ENCODE measurements at regions not wholly inside any gene's neighbourhood (a gene's known extent, or its start where the extent isn't known, plus 50 kb on each side); places are given as distances from the start of the nearest gene placed in this dataset.

DNA sequence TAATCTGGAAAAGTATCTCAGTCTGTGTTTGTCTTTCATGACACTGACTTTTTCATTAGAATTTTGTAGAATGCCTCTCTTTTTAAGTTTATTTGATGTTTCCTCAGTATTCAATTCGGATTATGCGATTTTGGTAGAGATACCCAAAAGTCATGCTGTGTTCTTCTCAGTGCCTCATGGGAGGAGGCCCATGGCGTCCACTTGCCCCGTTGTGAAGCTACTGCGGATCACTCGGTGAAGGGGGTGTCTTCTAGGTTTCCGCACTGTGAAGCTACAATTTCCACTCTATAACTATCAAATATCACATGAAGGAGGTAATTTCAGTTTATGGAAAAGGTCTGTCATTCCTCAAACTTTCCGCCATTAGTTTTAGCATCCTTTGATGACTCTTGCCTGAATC lies 794.0 kb downstream of the TBC1D22A start:
- DNase-seq, result no peak

DNA sequence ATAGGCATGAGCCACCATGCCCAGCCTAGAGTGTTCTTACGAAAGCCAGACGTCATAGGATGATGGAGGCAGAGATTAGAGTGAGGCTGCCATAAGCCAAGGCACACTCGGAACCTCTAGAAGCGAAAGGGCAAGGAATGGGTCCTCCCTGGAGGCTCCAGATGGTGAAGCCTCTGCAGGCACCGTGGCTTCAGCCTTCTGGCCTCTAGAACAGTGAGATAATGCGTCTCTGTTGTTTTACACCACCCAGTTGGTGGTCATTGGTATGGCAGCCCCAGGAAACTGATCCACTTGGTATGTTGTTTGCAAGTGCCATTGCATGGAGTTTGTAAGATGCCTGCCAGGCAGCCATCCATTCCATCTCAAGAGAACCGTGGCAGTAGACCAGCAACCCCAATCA lies 791.0 kb downstream of the TBC1D22A start:
- DNase-seq, result no peak

GRCh38 chr22:47552541-47553205 lies 790.2 kb downstream of the TBC1D22A start:
- DNase-seq, result no peak

GRCh38 chr22:47552024-47552423 lies 789.6 kb downstream of the TBC1D22A start:
- DNase-seq, result no peak

- DNase-seq, result no peak
These were observed 789.0 kb downstream of the TBC1D22A start for GRCh38 chr22:47551431-47551775.

DNA sequence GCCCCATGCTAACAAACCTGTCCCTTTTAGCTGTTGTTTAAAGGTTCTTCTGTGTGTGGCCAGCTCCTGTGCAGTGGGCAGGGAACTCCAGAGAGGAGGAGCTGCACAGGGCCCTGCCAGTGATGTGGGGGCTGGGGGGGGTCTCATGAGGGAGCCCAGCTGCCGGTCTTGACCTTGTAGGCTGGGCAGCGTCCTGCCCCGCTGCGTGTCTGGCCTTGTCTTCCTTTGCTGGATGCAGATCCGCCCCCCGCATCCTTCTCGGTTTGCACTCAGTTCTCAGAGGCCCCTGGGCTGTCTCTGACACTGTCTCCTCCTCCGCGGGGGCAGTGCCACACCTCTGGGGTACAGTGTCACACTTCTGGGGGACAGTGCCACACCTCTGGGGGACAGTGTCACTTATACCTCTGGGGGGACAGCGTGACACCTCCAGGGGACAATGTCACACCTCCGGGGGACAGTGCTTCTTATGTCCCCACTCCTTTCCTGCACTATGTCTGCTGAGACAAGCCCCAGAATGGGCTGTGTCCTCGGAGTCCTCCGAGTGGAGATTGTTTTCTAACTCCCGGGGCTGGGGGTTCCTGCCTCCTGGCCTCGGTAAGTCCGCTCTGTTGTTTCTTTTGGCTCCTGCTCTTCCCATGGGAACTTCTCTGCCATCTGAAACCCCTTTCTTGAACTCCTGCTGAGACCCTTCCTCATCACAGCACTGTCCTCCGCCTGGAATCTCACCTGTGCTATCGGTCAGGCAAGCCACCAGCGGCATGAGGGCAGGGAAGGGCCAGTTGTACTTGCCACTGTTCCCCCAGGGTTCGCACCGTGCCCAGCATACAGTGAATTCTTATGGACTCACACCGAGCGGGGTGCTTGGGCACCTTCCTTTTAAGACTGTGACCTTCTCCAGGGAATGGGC lies 788.3 kb downstream of the TBC1D22A start:
- DNase-seq, result no peak

- no peak for DNase-seq
These were observed 787.4 kb downstream of the TBC1D22A start for GRCh38 chr22:47549741-47550340.

DNA sequence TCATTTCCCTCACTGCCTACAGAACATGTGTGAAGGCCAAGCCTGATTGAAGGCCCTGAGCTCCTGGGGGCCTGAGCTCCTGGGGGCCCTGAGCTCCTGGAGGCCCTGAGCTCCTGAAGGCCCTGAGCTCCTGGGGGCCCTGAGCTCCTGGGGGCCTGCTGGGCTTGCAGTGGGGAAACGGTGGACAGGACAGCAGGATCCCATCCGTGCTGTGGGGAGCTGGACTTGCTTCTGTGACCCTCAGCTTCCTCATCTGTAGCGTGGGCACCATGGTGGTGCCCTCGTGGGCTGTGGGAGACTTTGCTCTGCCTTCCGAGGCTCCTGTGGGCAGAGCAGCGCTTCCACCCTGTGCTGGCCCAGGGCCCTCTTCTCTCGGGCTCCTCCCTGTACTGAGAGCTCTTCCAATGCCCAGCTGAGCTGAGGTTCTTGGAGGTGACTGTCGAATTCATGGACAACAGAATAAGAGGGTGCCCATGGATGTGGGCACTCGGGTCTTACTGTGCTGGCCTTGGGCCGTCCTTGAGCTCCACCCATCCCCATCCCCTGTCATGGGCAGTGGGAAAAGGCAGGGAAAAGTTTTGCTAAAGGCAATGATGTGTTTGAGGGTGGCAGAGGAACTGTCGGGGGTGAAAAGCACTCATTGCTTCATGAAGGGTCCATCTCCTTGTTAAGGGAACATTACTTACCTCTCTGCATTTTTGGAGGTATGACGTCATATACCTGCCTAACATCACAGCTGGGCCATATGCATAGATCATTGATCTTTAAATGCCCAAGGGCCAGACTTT lies 786.7 kb downstream of the TBC1D22A start:
- DNase-seq, result no peak

GRCh38 chr22:47547881-47548650 lies 785.6 kb downstream of the TBC1D22A start:
- no peak for DNase-seq

DNA sequence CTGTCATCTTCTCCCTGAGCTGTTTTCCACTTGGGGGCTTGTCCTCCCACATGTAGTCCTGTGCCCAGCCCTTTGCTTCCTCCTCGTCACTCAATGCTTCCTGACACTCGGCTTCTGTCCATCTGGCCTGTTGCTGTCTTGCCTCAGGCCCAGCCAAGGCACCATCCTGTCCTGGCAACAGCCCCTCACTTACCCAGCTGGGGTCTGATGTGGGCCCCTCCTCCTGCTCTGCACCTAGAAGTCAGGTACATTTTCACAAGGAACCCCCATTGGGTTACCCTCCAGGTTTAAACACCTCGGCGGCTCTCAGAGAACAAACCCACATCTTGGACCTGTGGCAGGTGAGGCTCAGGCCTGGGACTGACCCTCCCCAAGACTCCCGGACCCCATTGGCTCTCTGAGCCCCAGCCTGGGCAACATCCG lies 784.8 kb downstream of the TBC1D22A start:
- DNase-seq, result no peak

DNA sequence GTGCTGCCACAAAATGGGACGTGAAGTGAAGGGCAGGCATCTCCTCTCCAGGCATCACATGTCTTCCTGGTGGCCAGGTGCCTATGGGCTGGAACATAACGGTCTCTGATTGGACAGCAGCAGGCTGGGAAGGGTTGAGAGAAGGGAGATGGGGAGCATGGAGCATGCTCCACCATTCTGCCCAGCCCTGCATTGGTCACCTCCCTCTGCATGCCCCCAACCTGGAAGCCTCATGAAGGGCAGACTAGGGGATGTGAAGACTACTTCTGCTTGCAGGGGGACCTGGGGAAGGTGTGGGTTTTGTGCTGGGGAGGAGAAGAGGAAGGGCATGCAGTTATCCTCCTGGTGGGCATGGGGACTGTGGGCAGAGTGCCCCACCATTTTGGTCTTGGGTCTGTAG lies 782.2 kb downstream of the TBC1D22A start:
- no peak for DNase-seq

- DNase-seq, result no peak
These were observed 781.0 kb downstream of the TBC1D22A start for GRCh38 chr22:47543447-47543846.

DNA sequence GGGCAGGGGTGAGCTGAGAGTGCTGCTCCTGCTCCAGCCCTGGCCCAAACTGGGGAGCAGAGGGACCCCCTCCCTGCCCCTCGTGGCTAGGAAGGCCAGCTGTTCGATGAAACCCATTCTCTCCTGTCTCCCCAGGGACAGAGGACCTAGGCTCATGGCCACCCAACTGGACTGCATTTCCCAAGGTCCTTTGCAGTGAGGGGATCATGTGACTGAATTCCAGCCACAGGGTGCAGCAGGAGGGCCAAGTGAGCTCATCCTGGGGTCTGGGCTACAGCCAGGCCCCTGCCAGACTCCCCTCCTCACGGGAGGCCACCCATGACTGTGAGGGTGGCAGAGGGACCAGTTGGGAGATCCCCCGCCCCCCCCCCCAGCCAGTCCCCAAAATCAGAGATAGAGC lies 777.6 kb downstream of the TBC1D22A start:
- no peak for DNase-seq

DNA sequence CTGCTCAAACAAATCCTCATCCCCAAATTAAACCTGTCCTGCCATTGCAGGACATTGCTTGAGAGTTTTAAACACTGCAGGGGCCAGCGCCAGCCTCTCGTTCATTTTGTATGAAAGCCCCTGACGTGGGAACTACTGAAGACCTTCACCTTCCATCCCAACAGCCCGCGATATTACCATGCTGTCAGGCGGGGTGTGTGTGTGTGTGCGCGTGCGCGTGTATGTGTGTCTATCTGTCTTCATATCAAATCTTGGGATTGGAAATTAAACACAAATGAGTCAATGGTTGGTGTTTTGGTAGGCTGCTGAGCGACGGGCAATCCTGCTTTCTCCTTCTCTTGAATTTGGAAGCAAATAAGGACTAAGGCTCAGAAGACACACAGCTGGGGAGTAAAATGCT lies 776.9 kb downstream of the TBC1D22A start:
- DNase-seq, result no peak

- no peak for DNase-seq
These were observed 773.2 kb downstream of the TBC1D22A start for GRCh38 chr22:47535681-47536080.

DNA sequence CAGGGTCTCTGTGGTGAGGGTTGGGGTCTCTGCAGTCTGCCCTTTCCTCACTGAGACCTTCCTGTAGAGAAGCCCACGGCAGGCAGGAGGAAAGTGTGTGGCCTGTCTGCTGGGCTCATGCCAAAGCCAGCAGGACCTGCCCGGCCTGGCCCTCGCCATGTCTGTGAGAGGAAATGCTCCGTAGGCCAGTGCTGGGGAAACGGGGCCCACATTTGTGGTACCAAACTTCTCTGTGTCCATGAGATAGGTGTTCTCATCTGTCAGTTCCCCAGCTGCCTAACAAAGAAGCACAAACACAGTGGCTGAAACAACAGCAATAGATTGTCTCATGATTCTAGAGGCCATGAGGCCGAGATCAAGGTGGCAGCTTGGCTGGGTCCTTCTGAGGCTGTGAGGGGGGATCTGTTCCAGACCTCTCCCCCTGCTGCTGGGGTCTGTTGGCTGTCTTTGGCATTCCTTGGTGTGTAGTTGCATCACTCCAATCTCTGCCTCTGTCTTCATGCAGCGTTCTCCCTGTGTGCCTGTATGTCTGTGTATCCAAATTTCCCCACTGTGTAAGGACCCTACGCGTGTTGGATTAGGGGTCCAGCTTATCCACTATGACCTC lies 772.5 kb downstream of the TBC1D22A start:
- no peak for DNase-seq

DNA sequence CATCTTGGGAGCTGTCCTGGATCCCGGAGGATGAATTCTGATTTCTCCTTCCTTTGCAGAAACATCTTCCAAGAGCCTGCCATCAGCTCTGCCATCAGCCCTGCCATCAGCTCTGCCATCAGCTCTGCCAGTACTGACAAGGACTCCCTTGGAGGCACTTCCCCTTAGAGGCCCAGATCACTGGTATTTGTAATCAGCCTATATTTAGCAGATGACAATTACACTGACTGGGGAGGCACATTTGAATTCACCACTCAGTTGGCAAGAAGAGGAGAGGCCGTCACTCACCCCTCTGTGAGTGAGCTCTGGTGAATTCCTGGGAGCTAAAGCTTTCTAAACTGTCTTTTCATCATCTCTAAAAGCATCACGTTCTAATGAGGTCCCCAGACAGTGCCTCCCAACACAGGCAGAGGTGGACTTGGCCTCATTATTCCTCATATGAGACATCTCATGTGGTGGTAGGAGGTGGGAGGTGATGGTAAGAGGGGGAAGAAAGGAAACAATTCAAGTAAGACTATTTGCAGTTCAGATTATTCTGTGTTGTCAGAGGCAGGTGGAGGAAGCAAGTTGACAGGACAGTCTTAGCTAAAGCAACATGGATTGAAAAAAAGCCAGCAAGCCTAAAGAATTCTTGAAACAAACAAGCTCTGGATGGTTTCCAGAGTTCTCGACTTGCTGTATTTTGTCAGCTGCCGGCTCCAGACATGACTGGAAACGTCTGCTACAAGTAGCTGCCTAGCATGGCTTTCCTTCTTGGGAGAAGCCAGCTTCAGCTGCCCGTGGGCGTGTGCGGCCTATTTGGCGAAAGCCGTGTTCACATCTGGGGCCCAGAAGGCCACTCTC lies 771.7 kb downstream of the TBC1D22A start:
- no peak for DNase-seq

GRCh38 chr22:47517062-47517461 lies 754.6 kb downstream of the TBC1D22A start:
- DNase-seq, result no peak

DNA sequence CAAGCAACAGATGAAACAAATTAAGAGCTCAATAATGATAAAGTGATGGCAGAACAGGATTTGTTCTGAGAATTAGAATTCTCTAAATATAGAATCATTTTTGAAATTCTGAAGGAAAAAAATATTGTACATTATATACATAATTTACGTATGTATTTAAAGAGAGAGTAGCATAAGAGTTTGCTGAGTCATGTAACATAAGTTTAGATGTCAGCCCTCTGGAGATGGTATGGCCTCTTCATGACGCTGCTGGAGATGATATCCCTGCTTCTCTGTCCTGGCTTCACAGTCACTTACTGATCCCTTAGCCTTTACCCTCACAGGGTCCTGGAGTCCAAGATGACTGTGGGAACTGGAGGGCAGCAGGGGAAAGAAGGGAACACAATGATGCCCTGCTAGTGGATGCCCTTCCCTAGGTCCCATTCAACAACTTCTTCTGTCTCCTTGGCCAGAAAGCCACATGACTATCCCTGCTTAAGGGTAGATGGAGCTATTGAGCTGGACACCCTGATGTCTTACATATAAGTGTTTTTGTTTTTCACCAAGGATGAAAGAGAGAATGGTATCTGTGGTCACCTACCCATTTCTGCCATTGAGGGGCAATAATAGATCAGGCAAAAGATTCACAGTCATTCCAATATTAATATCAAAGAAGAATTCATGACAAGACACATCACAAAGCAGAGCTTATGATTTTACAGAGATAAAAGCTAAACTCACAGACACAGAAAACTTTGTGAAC lies 753.1 kb downstream of the TBC1D22A start:
- no peak for DNase-seq
